Mesothelial cell of epicardium (in vitro differentiated cells): ENCODE measurements at regions not wholly inside any gene's neighbourhood (a gene's known extent, or its start where the extent isn't known, plus 50 kb on each side); places are given as distances from the start of the nearest gene placed in this dataset.

ENCODE experiments used
- DNase-seq, 2 experiments: peaks; one replicate each; pipeline ENCODE4 v3.0.0; 2021; ENCODE audit warnings: low spot score in 2 of 2; ENCODE audit not compliant: unreplicated experiment in 2 of 2
- H3K27ac Mint-ChIP-seq: 2 replicates; pipeline ENCODE4 v1.8.0; 2021; ENCODE audit warnings: mixed read lengths
- H3K27me3 Mint-ChIP-seq: 2 replicates; pipeline ENCODE4 v1.8.0; 2021; ENCODE audit warnings: low read depth, mixed read lengths
- H3K36me3 Mint-ChIP-seq: 2 replicates; pipeline ENCODE4 v1.8.0; 2021; ENCODE audit warnings: mixed read lengths
- H3K4me1 Mint-ChIP-seq: 2 replicates; pipeline ENCODE4 v1.8.0; 2021; ENCODE audit warnings: mixed read lengths
- H3K4me3 Mint-ChIP-seq: 2 replicates; pipeline ENCODE4 v1.8.0; 2021; ENCODE audit warnings: mild to moderate bottlenecking, moderate library complexity, mixed read lengths
- H3K9me3 Mint-ChIP-seq: 2 replicates; pipeline ENCODE4 v1.8.0; 2021; ENCODE audit warnings: mixed read lengths
- TF ChIP-seq, protein P1 (sequence below): fragments of 200-600 bp; sonication (generic); IDR thresholded peaks from one replicate; pipeline ENCODE4 v1.5.0; 2021; ENCODE audit warnings: antibody characterized with exemption; ENCODE audit not compliant: unreplicated experiment

DNA sequence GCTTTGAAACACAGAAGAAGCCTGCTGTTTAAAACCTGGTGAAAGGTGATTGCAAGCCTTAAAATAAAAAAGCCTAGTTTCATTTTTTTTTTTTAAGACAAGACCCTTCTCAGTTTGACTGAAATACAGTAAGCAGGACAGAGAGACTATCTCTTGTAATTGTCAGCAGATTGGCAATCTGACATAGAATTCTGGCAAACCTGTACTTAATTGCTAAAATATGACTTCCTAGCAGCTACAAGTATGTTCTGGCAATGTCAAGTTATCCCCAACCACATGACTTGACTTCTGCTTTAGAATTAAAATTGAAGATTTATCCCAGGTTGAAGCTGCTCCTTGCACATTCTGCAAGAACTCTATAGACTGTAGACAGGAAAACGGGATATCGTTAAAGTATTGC is 232.8 kb upstream of the NR2F2 start:
- TF ChIP-seq, protein P1, sequence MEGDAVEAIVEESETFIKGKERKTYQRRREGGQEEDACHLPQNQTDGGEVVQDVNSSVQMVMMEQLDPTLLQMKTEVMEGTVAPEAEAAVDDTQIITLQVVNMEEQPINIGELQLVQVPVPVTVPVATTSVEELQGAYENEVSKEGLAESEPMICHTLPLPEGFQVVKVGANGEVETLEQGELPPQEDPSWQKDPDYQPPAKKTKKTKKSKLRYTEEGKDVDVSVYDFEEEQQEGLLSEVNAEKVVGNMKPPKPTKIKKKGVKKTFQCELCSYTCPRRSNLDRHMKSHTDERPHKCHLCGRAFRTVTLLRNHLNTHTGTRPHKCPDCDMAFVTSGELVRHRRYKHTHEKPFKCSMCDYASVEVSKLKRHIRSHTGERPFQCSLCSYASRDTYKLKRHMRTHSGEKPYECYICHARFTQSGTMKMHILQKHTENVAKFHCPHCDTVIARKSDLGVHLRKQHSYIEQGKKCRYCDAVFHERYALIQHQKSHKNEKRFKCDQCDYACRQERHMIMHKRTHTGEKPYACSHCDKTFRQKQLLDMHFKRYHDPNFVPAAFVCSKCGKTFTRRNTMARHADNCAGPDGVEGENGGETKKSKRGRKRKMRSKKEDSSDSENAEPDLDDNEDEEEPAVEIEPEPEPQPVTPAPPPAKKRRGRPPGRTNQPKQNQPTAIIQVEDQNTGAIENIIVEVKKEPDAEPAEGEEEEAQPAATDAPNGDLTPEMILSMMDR = no peak
- H3K4me1 Mint-ChIP-seq = peaks cover 20% of the 10 kb centered on the region
- no peak for DNase-seq
- H3K27me3 Mint-ChIP-seq = no peaks in the 10 kb centered on the region
- H3K4me3 Mint-ChIP-seq = no peak overlapping the region
- no peak overlapping the region for H3K27ac Mint-ChIP-seq
- H3K9me3 Mint-ChIP-seq = peaks cover 10% of the 10 kb centered on the region
- H3K36me3 Mint-ChIP-seq = no peaks in the 10 kb centered on the region

DNA sequence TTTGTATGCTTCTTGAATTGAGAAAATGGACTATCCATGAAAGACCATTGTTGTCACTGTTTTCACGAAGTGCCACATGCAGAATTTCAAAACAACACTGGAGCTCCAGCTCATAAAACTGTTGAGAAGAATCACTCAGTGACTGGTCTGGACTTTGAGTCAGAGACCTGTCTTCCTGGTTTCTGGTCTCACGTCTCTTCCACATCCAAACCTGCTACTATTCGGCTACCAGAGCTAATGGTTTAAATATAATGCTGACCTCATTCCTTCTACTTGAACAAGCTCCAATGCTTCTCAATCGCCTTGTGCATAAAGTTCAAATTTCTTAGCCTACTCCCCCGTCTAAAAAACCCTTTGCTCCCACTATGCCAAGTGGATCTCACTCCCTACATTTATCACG is 227.9 kb upstream of the NR2F2 start:
- H3K9me3 Mint-ChIP-seq = peaks cover 12% of the 10 kb centered on the region
- no peak for DNase-seq

DNA sequence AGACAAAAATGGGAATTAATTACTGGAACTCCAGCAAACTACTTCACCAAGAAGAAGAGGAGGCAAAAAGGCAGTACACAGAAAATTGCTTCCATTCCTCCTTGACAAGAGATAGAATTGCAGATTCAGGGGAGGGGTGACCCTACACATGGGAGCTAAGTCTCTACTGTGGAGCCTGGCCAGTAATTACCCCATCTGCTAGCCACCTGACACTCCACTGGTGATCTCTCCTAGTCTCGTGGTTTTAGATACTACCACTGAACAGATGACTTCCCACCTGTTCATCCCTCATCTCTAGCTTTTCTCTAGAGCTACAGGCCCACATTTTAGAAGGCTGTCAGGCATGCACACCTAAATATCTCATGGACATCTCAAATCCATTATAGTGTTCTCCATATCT is 224.3 kb upstream of the NR2F2 start:
- TF ChIP-seq, protein P1 = no peak

More for the DNA sequence above, 227.9 kb upstream of the NR2F2 start:
- TF ChIP-seq, protein P1 = no peak
- Mint-ChIP-seq H3K27ac (no peak overlapping the region), H3K36me3 (no peaks in the 10 kb centered on the region), H3K4me3 (no peak overlapping the region), H3K4me1 (peaks cover 3% of the 10 kb centered on the region), H3K27me3 (no peaks in the 10 kb centered on the region)

DNA sequence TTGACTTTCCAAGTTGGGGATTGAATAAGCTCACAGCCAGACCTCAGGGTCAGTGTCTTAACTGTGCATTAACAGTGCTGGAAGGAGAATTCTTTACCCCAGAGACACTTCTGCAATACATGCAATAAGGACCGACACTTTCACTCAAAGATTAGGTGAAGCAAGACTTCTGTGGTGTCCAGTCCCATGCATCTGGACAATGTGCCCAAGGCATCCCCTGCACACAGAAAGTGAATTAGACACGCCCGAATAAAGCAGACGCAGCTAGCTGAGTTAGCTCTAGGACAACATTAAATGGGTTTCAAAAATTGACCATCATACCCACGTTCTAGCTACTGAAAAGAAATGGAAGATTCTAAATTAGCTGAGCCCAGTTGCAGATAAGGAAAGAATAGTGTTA is 223.9 kb upstream of the NR2F2 start:
- no peaks in the 10 kb centered on the region for H3K36me3 Mint-ChIP-seq
- H3K27me3 Mint-ChIP-seq = no peaks in the 10 kb centered on the region
- TF ChIP-seq, protein P1 = no peak
- no peaks in the 10 kb centered on the region for H3K4me1 Mint-ChIP-seq
- peaks cover 12% of the 10 kb centered on the region for H3K9me3 Mint-ChIP-seq
- H3K27ac Mint-ChIP-seq = no peak overlapping the region
- no peak overlapping the region for H3K4me3 Mint-ChIP-seq
- no peak for DNase-seq

More for the DNA sequence above, 224.3 kb upstream of the NR2F2 start:
- Mint-ChIP-seq H3K4me1 (no peaks in the 10 kb centered on the region), H3K27ac (no peak overlapping the region), H3K27me3 (no peaks in the 10 kb centered on the region), H3K4me3 (no peak overlapping the region), H3K36me3 (no peaks in the 10 kb centered on the region), H3K9me3 (peaks cover 12% of the 10 kb centered on the region)
- no peak for DNase-seq

DNA sequence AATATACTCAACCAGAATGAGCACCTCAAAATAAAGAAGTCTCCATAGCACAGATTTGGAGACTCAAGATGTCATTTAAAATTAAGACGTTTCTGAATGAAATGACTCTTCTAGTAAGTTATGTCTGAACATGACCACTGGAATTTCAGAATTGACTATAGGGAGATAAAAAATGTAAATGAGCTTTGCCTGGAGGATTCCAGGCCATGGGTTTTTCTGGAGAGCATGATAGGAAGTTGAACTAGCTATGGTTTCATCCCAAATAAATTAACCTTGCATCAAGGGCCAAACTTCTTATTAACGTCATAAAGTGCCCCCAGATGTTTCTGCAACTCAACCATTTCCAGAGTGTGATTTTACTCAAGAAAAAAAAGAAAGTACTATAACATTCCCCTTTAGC is 222.6 kb upstream of the NR2F2 start:
- Mint-ChIP-seq H3K4me1 (no peaks in the 10 kb centered on the region), H3K27me3 (no peaks in the 10 kb centered on the region), H3K9me3 (peaks cover 10% of the 10 kb centered on the region), H3K27ac (no peak overlapping the region), H3K4me3 (no peak overlapping the region), H3K36me3 (no peaks in the 10 kb centered on the region)
- no peak for DNase-seq
- TF ChIP-seq, protein P1 = no peak

DNA sequence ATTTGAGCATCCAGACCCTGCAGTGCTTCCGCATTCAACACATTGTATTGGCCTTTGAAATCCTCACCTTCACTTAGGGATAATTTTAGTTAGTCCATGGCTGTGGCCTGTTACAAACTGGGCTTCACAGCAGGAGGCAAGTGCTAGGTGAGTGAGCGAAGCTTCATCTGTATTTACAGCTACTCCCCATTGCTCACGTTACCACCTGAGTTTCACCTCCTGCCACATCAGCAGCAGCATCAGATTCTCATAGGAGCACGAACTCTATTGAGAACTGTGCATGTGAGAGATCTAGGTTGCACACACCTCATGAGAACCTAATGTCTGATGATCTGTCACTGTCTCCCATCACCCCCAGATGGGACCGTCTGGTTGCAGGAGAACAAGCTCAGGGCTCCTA is 222.1 kb upstream of the NR2F2 start:
- Mint-ChIP-seq H3K27ac (no peak overlapping the region), H3K9me3 (peaks cover 9% of the 10 kb centered on the region), H3K4me3 (no peak overlapping the region), H3K4me1 (no peaks in the 10 kb centered on the region), H3K36me3 (no peaks in the 10 kb centered on the region), H3K27me3 (no peaks in the 10 kb centered on the region)
- TF ChIP-seq, protein P1 = no peak
- DNase-seq = no peak
